ENCODE measurements at regions not wholly inside any gene's neighbourhood (a gene's known extent, or its start where the extent isn't known, plus 50 kb on each side); places are given as distances from the start of the nearest gene placed in this dataset.

GRCh38 chr11:23846902-23847422, 649.9 kb upstream of the LUZP2 start:
- TF ChIP-seq CTCF (conservative IDR thresholded peaks at IDR 0.05 in 1 of 2, IDR thresholded peaks at IDR 0.05 in 1 of 2; ENCODE audit: low read depth in 1 of 2, low read length in 2 of 2) (no peak), EZH2 (IDR thresholded peaks at IDR 0.05; ENCODE audit: low read length, missing control alignments) (no peak)
